ENCODE measurements at regions not wholly inside any gene's neighbourhood (a gene's known extent, or its start where the extent isn't known, plus 50 kb on each side); places are given as distances from the start of the nearest gene placed in this dataset.

DNA sequence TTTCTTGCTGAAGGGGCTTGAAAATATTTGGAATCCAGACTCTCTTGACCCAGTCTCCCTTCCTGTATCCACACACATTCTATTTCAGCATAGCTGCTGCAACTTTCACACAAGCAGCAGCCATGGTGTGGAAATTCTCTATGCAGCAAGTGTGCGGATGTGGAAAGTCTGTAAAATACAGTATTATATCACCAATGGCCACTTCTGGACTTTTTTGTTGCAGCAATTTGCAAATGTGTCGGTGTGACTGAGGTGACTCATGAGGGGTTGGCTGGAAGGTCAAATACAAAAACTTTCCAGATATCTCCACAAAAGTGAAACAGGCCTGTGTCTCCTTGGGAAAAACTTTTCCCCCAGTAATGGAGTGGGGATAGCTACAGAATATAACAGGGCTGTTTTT, 299.3 kb upstream of the GYPC start:
- TF ChIP-seq FOXO1 (CRISPR knock-in tag; IDR thresholded peaks at IDR 0.05) (no peak), BRCA1 (CRISPR knock-in tag; IDR thresholded peaks at IDR 0.05) (no peak), POLR2AphosphoS2 (IDR thresholded peaks at IDR 0.05; ENCODE audit: low read depth, low read length) (no peak), TCF7L2 (IDR thresholded peaks at IDR 0.05; ENCODE audit: low read depth, low read length) (no peak)

All from HepG2 (cell line).